ENCODE measurements at regions not wholly inside any gene's neighbourhood (a gene's known extent, or its start where the extent isn't known, plus 50 kb on each side); places are given as distances from the start of the nearest gene placed in this dataset.
A peak's percentile ranks its signal among the peaks of the same experiment; 100 is the strongest.
"Not testable (repeated sequence)": the region's sequence is repeated elsewhere in the genome, so short reads cannot be mapped to it uniquely, and the experiment has no call there.

- H3K36me3 ChIP-seq (ENCODE audit: control insufficient read depth, insufficient read depth, low read length); H3K27me3 ChIP-seq (replicated peaks; ENCODE audit: control insufficient read depth, insufficient read depth, low read length, poor library complexity, severe bottlenecking); H3K9me3 ChIP-seq (ENCODE audit: control insufficient read depth, low read length); H3K4me3 ChIP-seq (ENCODE audit: insufficient read depth, low read depth, low read length, poor library complexity, severe bottlenecking); DNase-seq; H3K4me1 ChIP-seq (ENCODE audit: control insufficient read depth, insufficient read depth, low read length, poor library complexity, severe bottlenecking); H3K27ac ChIP-seq (ENCODE audit: insufficient read depth, low read length, poor library complexity, severe bottlenecking): not testable (repeated sequence)
These were observed 55.9 kb upstream of the ACSM6 start for GRCh38 chr10:95137990-95138625.

DNA sequence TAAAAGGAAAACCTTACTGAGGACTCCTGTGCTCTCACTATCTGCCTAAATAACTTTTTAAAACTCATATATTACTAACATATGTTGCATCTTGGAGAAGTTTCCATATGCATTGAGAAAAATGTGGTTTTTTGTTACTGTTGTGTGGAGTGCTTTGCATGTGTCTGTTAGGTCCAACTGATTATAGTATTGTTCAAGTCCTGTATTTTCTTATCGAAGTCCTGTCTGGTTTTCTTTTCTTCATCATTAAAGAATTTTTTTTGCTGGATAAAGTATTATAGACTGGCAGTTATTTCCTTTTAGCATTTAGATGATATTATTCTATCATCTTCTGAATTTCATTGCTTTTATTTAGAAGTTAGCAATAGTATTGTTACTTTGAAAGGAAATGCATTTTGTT lies 59.5 kb upstream of the ACSM6 start:
- DNase-seq: no peak
- no peaks in the 10 kb centered on the region for H3K36me3 ChIP-seq (ENCODE audit: control insufficient read depth, insufficient read depth, low read length)
- no peaks in the 10 kb centered on the region for H3K4me1 ChIP-seq (ENCODE audit: control insufficient read depth, insufficient read depth, low read length, poor library complexity, severe bottlenecking)
- no peak overlapping the region for H3K4me3 ChIP-seq (ENCODE audit: insufficient read depth, low read depth, low read length, poor library complexity, severe bottlenecking)
- H3K27ac ChIP-seq (ENCODE audit: insufficient read depth, low read length, poor library complexity, severe bottlenecking): no peak overlapping the region
- H3K27me3 ChIP-seq (replicated peaks; ENCODE audit: control insufficient read depth, insufficient read depth, low read length, poor library complexity, severe bottlenecking): no peaks in the 10 kb centered on the region
- H3K9me3 ChIP-seq (ENCODE audit: control insufficient read depth, low read length): no peaks in the 10 kb centered on the region

GRCh38 chr10:95133997-95134396 lies 60.0 kb upstream of the ACSM6 start:
- Histone ChIP-seq H3K36me3 (ENCODE audit: control insufficient read depth, insufficient read depth, low read length) (no peaks in the 10 kb centered on the region), H3K27me3 (replicated peaks; ENCODE audit: control insufficient read depth, insufficient read depth, low read length, poor library complexity, severe bottlenecking) (no peaks in the 10 kb centered on the region), H3K9me3 (ENCODE audit: control insufficient read depth, low read length) (no peaks in the 10 kb centered on the region), H3K4me3 (ENCODE audit: insufficient read depth, low read depth, low read length, poor library complexity, severe bottlenecking) (no peak overlapping the region), H3K27ac (ENCODE audit: insufficient read depth, low read length, poor library complexity, severe bottlenecking) (no peak overlapping the region), H3K4me1 (ENCODE audit: control insufficient read depth, insufficient read depth, low read length, poor library complexity, severe bottlenecking) (no peaks in the 10 kb centered on the region)
- DNase-seq: no peak

- Histone ChIP-seq H3K9me3 (ENCODE audit: control insufficient read depth, low read length) (no peaks in the 10 kb centered on the region), H3K27me3 (replicated peaks; ENCODE audit: control insufficient read depth, insufficient read depth, low read length, poor library complexity, severe bottlenecking) (no peaks in the 10 kb centered on the region), H3K36me3 (ENCODE audit: control insufficient read depth, insufficient read depth, low read length) (no peaks in the 10 kb centered on the region), H3K4me3 (ENCODE audit: insufficient read depth, low read depth, low read length, poor library complexity, severe bottlenecking) (no peak overlapping the region), H3K27ac (ENCODE audit: insufficient read depth, low read length, poor library complexity, severe bottlenecking) (no peak overlapping the region), H3K4me1 (ENCODE audit: control insufficient read depth, insufficient read depth, low read length, poor library complexity, severe bottlenecking) (no peaks in the 10 kb centered on the region)
- peak in 2 of 3 donors; percentile 8 to 35 for DNase-seq
These were observed 60.9 kb upstream of the ACSM6 start for GRCh38 chr10:95133016-95133752.

DNA sequence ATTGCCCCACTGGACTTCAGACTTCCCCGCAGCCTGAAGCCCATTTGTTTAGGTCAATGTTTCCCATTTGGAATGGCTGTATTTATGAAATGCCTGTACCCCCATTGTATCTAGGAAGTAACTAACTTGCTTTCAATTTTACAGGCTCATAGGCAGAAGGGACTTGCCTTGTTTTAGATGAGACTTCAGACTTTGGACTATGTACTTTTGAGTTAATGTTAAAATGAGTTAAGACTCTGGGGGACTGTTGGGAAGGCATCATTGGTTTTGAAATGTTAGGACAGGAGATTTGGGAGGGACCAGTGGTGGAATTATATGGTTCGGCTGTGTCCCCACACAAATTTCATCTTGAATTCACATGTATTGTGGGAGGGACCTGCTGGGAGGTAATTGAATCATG lies 61.1 kb upstream of the CYP2C8 start:
- H3K9me3 ChIP-seq (ENCODE audit: control insufficient read depth, low read length); H3K4me1 ChIP-seq (ENCODE audit: control insufficient read depth, insufficient read depth, low read length, poor library complexity, severe bottlenecking); H3K27ac ChIP-seq (ENCODE audit: insufficient read depth, low read length, poor library complexity, severe bottlenecking): not testable (repeated sequence)

DNA sequence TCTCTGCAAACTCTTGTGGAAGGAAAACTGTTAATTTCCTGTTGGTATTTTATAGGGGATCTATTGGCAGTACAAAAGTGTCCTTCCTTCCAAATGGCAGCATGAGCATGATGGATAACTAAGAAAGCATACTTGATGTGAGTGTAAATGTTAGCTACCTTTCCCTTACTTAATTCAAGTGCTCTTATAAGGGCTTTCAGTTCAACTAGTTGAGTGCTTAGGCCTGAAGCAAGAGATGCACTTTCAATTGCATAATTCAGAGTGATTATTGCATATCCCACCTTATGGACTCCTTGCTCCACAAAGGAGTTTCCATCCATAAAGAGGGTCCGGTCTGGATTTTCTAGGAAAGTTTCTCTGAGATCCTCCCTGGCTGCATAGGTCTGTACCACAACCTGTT lies 56.3 kb upstream of the CYP2C8 start:
- Histone ChIP-seq H3K27me3 (replicated peaks; ENCODE audit: control insufficient read depth, insufficient read depth, low read length, poor library complexity, severe bottlenecking) (no peaks in the 10 kb centered on the region), H3K36me3 (ENCODE audit: control insufficient read depth, insufficient read depth, low read length) (no peaks in the 10 kb centered on the region), H3K9me3 (ENCODE audit: control insufficient read depth, low read length) (no peaks in the 10 kb centered on the region), H3K27ac (ENCODE audit: insufficient read depth, low read length, poor library complexity, severe bottlenecking) (no peak overlapping the region), H3K4me3 (ENCODE audit: insufficient read depth, low read depth, low read length, poor library complexity, severe bottlenecking) (no peak overlapping the region), H3K4me1 (ENCODE audit: control insufficient read depth, insufficient read depth, low read length, poor library complexity, severe bottlenecking) (no peaks in the 10 kb centered on the region)
- DNase-seq: no peak

More for the DNA sequence above, 61.1 kb upstream of the CYP2C8 start:
- not testable (repeated sequence) for H3K36me3 ChIP-seq (ENCODE audit: control insufficient read depth, insufficient read depth, low read length); DNase-seq; H3K27me3 ChIP-seq (replicated peaks; ENCODE audit: control insufficient read depth, insufficient read depth, low read length, poor library complexity, severe bottlenecking); H3K4me3 ChIP-seq (ENCODE audit: insufficient read depth, low read depth, low read length, poor library complexity, severe bottlenecking)

DNA sequence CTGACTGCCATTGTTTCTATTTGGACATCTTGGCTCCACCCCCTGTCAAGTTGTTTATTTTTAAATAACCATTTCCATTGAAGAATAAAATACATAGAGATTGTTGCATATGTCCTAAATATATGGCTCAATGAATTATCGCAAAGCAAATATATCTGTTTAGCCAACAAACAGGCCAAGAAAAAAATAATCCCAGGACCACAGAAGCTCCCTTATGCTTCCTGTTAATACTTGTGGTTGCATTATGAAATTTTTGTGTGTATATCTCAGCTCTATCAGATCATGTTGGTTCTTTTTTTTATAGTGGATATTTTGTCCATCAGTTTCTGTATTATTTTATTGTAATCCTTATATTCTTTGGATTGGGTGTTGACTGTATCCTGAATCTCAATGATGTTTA lies 53.4 kb upstream of the CYP2C8 start:
- Histone ChIP-seq H3K36me3 (ENCODE audit: control insufficient read depth, insufficient read depth, low read length) (no peaks in the 10 kb centered on the region), H3K27ac (ENCODE audit: insufficient read depth, low read length, poor library complexity, severe bottlenecking) (no peak overlapping the region), H3K9me3 (ENCODE audit: control insufficient read depth, low read length) (no peaks in the 10 kb centered on the region), H3K4me1 (ENCODE audit: control insufficient read depth, insufficient read depth, low read length, poor library complexity, severe bottlenecking) (no peaks in the 10 kb centered on the region), H3K27me3 (replicated peaks; ENCODE audit: control insufficient read depth, insufficient read depth, low read length, poor library complexity, severe bottlenecking) (no peaks in the 10 kb centered on the region), H3K4me3 (ENCODE audit: insufficient read depth, low read depth, low read length, poor library complexity, severe bottlenecking) (no peak overlapping the region)
- DNase-seq: no peak

DNA sequence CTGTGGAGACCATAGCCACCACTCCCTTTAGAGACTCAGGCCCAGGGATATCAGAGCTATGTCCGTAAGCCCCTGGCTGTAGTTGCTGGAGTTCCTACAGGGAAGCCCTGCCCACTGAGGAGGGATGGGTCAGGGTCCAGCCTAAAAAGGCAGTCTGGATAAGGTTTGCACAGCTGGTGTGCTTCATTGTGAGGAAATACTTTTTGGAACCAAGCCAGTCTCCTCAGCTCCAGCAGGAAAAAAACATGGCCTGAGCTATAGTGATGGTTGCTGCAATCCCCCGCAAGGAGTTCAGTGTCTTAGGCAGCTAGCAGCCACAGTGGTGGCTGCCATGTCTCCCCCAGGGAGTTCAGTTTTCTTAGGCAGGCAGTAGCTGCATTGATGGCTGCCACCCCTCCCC lies 52.6 kb upstream of the CYP2C8 start:
- no peaks in the 10 kb centered on the region for H3K4me1 ChIP-seq (ENCODE audit: control insufficient read depth, insufficient read depth, low read length, poor library complexity, severe bottlenecking)
- H3K36me3 ChIP-seq (ENCODE audit: control insufficient read depth, insufficient read depth, low read length): no peaks in the 10 kb centered on the region
- no peak overlapping the region for H3K27ac ChIP-seq (ENCODE audit: insufficient read depth, low read length, poor library complexity, severe bottlenecking)
- H3K9me3 ChIP-seq (ENCODE audit: control insufficient read depth, low read length): no peaks in the 10 kb centered on the region
- no peak overlapping the region for H3K4me3 ChIP-seq (ENCODE audit: insufficient read depth, low read depth, low read length, poor library complexity, severe bottlenecking)
- H3K27me3 ChIP-seq (replicated peaks; ENCODE audit: control insufficient read depth, insufficient read depth, low read length, poor library complexity, severe bottlenecking): no peaks in the 10 kb centered on the region
- no peak for DNase-seq
